ENCODE measurements at regions not wholly inside any gene's neighbourhood (a gene's known extent, or its start where the extent isn't known, plus 50 kb on each side); places are given as distances from the start of the nearest gene placed in this dataset.

GRCh38 chr12:94701711-94702110 lies 51.4 kb upstream of the TMCC3 start:
- TF ChIP-seq CTCF (IDR thresholded peaks at IDR 0.05; ENCODE audit: low read length) (no peak), EZH2 (optimal IDR thresholded peaks at IDR 0.05; ENCODE audit: low read depth, low read length) (no peak)
